ENCODE measurements at regions not wholly inside any gene's neighbourhood (a gene's known extent, or its start where the extent isn't known, plus 50 kb on each side); places are given as distances from the start of the nearest gene placed in this dataset.
A peak's percentile ranks its signal among the peaks of the same experiment; 100 is the strongest.

DNA sequence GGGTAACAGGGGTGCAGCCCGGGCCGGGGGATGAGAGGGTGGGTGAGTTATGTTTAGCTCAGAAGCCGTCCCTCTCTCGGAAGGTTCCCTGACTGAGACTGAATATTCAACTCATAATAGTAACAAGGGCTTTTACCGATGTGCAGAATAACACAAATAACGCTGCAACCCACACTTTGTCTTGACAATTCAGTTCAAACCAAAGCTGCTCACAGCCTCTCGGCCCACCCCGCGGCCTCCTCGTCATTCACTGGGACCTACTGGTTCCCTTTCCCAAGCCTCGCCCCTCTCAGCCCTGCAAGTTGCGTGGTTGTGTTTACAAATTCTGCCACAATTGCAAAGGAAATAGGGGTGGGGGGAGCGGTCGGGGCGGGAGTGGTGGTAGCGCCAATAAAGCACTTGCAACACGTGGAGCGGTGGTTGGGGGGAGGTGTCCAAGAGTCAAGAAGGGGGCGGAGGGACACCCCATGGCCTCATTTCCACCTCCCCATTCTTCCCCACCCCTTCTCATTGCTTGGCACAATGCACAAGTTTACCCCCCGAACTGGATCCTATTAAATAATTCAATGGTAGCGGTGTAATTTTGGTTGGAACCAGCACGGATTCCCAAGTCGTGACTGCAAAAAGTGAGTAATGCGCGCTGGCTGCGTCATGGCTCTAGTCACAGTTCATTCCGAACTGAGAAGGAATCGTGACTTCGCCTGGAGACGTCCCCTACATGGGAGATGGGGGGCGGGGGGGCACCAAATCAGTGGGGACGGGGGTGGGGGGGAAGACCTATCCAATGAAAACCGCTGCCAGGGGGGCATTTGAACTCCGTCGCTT, 102.0 kb upstream of the HSD17B12 start:
- DNase-seq (ENCODE audit: low read depth), result no peak
- in situ Hi-C loops (cut with HindIII; ENCODE audit: low sequenced_read_pairs), result no loop called here
- no peak for TF ChIP-seq CTCF (IDR thresholded peaks at IDR 0.05; ENCODE audit: low read depth, low read length, missing control alignments)
- peak overlapping the region; percentile 50 for H3K4me3 ChIP-seq (ENCODE audit: low read depth, low read length)

DNA sequence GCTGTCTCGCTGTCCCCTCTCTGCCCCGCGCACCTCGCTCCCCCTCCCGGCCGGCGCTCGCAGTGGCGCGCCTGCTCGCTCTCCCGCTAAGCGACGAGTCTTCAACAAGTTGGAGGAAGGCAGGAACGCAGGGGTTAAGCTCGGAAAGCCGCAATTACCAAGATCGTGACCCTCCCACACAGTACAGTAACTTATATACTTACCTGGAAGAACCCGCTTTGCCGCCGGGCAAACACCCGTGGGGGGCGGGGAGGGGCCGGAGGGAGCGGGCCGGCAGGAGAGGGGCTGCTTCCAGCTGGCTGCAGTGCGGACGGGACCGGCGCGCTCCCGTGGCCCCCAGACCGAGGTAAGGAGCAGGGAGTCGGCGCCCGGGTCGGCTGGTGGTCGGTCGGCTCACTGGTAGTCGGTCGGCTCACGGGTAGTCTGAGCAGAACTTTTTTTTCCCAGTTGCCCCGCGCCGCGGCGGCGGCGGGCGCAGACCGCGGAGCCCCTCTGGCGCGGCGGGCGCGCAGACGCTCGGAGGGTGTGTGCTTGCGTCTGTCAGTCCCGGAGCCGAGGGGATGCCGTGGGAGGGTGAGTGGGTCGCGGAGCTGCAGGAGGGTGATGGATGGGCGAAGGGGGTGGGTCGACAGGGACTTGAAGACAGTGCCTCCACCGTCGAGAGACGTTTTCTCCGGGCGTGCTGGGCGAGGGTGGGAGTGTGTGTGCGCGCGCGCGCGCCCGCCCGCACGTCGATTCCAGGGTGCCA, 101.2 kb upstream of the HSD17B12 start:
- TF ChIP-seq CTCF (IDR thresholded peaks at IDR 0.05; ENCODE audit: low read depth, low read length, missing control alignments), result peak; percentile 35
- in situ Hi-C loops (cut with HindIII; ENCODE audit: low sequenced_read_pairs), result no loop called here
- no peak for DNase-seq (ENCODE audit: low read depth)
- H3K4me3 ChIP-seq (ENCODE audit: low read depth, low read length), result peak overlapping the region; percentile 50

DNA sequence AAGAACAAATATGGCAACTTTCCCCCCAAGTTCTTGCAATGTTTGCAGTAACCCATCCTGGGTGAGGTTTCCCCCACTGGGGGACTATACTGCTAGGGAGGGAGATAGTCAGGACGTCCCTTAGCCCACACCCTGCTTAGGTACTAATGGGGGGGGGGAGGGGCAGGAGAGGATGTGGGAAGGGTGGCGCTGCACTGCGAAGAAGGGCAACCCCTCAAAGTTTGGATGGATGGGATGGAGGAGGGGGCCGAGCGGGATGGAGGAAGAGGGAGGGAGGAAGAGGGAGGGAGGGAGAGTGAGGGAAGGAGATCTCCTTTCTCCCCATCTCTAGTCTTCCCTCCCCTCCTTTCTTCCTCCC, 100.6 kb upstream of the HSD17B12 start:
- in situ Hi-C loops (cut with HindIII; ENCODE audit: low sequenced_read_pairs), result no loop called here
- no peak for TF ChIP-seq CTCF (IDR thresholded peaks at IDR 0.05; ENCODE audit: low read depth, low read length, missing control alignments)
- H3K4me3 ChIP-seq (ENCODE audit: low read depth, low read length), result peak overlapping the region; percentile 50
- DNase-seq (ENCODE audit: low read depth), result no peak

DNA sequence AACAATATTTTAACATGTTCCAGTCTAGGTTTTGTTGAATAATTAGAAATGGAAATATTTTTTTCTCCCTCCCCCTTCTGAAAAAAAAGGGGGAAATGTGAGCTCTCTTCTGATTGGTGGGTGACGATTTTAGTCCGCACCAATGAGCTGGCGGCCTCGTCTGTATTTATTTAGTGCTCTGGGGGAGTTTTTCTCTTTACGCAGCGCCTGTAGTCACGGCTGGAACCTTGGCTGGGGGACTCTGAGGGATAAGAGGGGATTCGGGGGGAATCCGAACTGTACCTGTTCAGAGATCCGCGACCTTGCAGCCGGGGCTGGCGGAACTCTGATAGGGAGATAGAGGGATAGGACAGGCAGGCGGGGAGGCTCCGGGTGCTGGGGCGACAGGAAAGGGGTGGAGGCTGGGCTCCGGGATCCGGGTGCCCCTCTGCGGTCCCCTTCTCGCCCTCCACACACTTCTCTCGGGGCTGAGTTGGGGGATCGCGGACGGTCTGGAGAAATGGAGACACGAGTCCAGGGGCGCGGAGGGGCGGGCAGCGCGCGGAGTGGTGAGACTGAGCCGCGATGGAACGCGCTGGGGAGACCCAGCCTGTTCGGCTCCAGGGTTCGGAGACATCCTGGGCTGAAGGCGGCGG, 99.7 kb upstream of the HSD17B12 start:
- H3K4me3 ChIP-seq (ENCODE audit: low read depth, low read length), result peak overlapping the region; percentile 30
- in situ Hi-C loops (cut with HindIII; ENCODE audit: low sequenced_read_pairs), result no loop called here
- no peak for TF ChIP-seq CTCF (IDR thresholded peaks at IDR 0.05; ENCODE audit: low read depth, low read length, missing control alignments)
- DNase-seq (ENCODE audit: low read depth), result no peak

- in situ Hi-C loops (cut with HindIII; ENCODE audit: low sequenced_read_pairs), result no loop called here
- DNase-seq (ENCODE audit: low read depth), result no peak
- TF ChIP-seq CTCF (IDR thresholded peaks at IDR 0.05; ENCODE audit: low read depth, low read length, missing control alignments), result no peak
- H3K4me3 ChIP-seq (ENCODE audit: low read depth, low read length), result peak overlapping the region; percentile 30
Measured at GRCh38 chr11:43581370-43582023, 99.0 kb upstream of the HSD17B12 start.
